NB4 (cell line): ENCODE measurements at regions not wholly inside any gene's neighbourhood (a gene's known extent, or its start where the extent isn't known, plus 50 kb on each side); places are given as distances from the start of the nearest gene placed in this dataset.

Experiments used
- POLR2A ChIP-seq: IDR thresholded peaks from 2 replicates; pipeline ENCODE4 v1.6.1; 2011; ENCODE audit warnings: mild to moderate bottlenecking; ENCODE audit not compliant: insufficient read length; ENCODE audit errors: extremely low read depth
- TF ChIP-seq, protein P1 (sequence below): IDR thresholded peaks from one replicate; pipeline ENCODE4 v1.5.1; 2012; ENCODE audit warnings: low read depth, low read length

DNA sequence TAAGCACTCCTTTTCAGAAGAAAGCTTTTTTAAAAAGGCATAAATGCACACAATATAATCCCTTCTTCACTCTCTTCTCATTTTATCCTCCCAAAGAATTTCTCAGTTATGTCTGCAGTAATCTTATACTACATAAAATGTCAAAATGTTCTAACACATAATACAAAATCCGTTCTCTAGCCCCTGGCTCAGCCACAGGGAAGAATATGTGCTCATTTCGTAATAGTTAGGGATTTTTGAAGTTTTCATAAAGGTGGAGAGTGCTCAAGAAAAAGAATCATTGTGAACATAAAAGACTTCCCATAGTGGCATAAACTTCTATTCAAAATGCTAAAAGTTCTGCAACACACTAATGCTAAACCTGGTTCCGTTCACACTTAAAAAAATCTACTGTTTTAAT lies 1410.7 kb upstream of the C9orf72 start:
- TF ChIP-seq, protein P1, sequence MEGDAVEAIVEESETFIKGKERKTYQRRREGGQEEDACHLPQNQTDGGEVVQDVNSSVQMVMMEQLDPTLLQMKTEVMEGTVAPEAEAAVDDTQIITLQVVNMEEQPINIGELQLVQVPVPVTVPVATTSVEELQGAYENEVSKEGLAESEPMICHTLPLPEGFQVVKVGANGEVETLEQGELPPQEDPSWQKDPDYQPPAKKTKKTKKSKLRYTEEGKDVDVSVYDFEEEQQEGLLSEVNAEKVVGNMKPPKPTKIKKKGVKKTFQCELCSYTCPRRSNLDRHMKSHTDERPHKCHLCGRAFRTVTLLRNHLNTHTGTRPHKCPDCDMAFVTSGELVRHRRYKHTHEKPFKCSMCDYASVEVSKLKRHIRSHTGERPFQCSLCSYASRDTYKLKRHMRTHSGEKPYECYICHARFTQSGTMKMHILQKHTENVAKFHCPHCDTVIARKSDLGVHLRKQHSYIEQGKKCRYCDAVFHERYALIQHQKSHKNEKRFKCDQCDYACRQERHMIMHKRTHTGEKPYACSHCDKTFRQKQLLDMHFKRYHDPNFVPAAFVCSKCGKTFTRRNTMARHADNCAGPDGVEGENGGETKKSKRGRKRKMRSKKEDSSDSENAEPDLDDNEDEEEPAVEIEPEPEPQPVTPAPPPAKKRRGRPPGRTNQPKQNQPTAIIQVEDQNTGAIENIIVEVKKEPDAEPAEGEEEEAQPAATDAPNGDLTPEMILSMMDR, result no peak
- no peak for TF ChIP-seq POLR2A
